ENCODE measurements at regions not wholly inside any gene's neighbourhood (a gene's known extent, or its start where the extent isn't known, plus 50 kb on each side); places are given as distances from the start of the nearest gene placed in this dataset.

GRCh38 chr15:98393471-98393870, 254.9 kb upstream of the IGF1R start:
- TF ChIP-seq GATA2 (IDR thresholded peaks at IDR 0.05; ENCODE audit: low read depth, low read length) (no peak), GATA3 (IDR thresholded peaks at IDR 0.05; ENCODE audit: low read depth, low read length) (no peak)
